ENCODE measurements at regions not wholly inside any gene's neighbourhood (a gene's known extent, or its start where the extent isn't known, plus 50 kb on each side); places are given as distances from the start of the nearest gene placed in this dataset.
A peak's percentile ranks its signal among the peaks of the same experiment; 100 is the strongest.

GRCh38 chr1:79186260-79186659 is 179.7 kb upstream of the ADGRL4 start:
- Histone ChIP-seq H3K4me3 (no peak overlapping the region), H3K4me1 (no peaks in the 10 kb centered on the region), H3K27me3 (no peaks in the 10 kb centered on the region), H3K9me3 (no peaks in the 10 kb centered on the region), H3K27ac (no peak overlapping the region), H3K36me3 (no peaks in the 10 kb centered on the region)
- DNase-seq (no peak), ATAC-seq (no peak)
- intact Hi-C loops (cut with DNase I) = no loop called here
- TF ChIP-seq, protein P1, sequence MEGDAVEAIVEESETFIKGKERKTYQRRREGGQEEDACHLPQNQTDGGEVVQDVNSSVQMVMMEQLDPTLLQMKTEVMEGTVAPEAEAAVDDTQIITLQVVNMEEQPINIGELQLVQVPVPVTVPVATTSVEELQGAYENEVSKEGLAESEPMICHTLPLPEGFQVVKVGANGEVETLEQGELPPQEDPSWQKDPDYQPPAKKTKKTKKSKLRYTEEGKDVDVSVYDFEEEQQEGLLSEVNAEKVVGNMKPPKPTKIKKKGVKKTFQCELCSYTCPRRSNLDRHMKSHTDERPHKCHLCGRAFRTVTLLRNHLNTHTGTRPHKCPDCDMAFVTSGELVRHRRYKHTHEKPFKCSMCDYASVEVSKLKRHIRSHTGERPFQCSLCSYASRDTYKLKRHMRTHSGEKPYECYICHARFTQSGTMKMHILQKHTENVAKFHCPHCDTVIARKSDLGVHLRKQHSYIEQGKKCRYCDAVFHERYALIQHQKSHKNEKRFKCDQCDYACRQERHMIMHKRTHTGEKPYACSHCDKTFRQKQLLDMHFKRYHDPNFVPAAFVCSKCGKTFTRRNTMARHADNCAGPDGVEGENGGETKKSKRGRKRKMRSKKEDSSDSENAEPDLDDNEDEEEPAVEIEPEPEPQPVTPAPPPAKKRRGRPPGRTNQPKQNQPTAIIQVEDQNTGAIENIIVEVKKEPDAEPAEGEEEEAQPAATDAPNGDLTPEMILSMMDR (IDR thresholded peaks at IDR 0.05) = no peak
- TF ChIP-seq POLR2A (IDR thresholded peaks at IDR 0.05) = no peak

GRCh38 chr1:79177844-79178243 is 171.3 kb upstream of the ADGRL4 start:
- 75% methylated on average over 1 of the region's 1 CpG for WGBS (ENCODE audit: insufficient coverage, low coverage, low lambda C conversion rate, missing lambda C conversion rate)
- H3K36me3 ChIP-seq = no peaks in the 10 kb centered on the region
- TF ChIP-seq POLR2A (IDR thresholded peaks at IDR 0.05) = no peak
- TF ChIP-seq, protein P1 (IDR thresholded peaks at IDR 0.05) = no peak
- H3K9me3 ChIP-seq = peaks cover 0 to 1% (median 0%) of the 10 kb centered on the region in 4 donors
- H3K4me1 ChIP-seq = no peaks in the 10 kb centered on the region
- no peaks in the 10 kb centered on the region for H3K27me3 ChIP-seq
- intact Hi-C loops (cut with DNase I) = no loop called here
- H3K4me3 ChIP-seq = no peak overlapping the region
- ATAC-seq (no peak), DNase-seq (no peak)
- no peak overlapping the region for H3K27ac ChIP-seq

GRCh38 chr1:79161077-79161476 is 154.5 kb upstream of the ADGRL4 start:
- ATAC-seq (peak in 1 of 4 donors; percentile 79), DNase-seq (no peak)
- no peak overlapping the region for H3K27ac ChIP-seq

GRCh38 chr1:79155991-79156390 is 149.5 kb upstream of the ADGRL4 start:
- Histone ChIP-seq H3K4me1 (no peaks in the 10 kb centered on the region), H3K4me3 (no peak overlapping the region), H3K27ac (no peak overlapping the region), H3K9me3 (no peaks in the 10 kb centered on the region), H3K36me3 (no peaks in the 10 kb centered on the region), H3K27me3 (no peaks in the 10 kb centered on the region)
- ATAC-seq = no peak
- no peak for TF ChIP-seq POLR2A (IDR thresholded peaks at IDR 0.05)
- TF ChIP-seq, protein P1 (IDR thresholded peaks at IDR 0.05) = no peak
- WGBS (ENCODE audit: insufficient coverage, low coverage, low lambda C conversion rate, missing lambda C conversion rate) = 47% methylated on average over 1 of the region's 1 CpG
- DNase-seq = no peak
- intact Hi-C loops (cut with DNase I) = no loop called here

More at GRCh38 chr1:79161077-79161476, 154.5 kb upstream of the ADGRL4 start:
- Histone ChIP-seq H3K27me3 (no peaks in the 10 kb centered on the region), H3K4me1 (no peaks in the 10 kb centered on the region), H3K4me3 (no peak overlapping the region), H3K9me3 (no peaks in the 10 kb centered on the region), H3K36me3 (no peaks in the 10 kb centered on the region)
- intact Hi-C loops (cut with DNase I) = no loop called here
- TF ChIP-seq, protein P1 (IDR thresholded peaks at IDR 0.05) = no peak
- no peak for TF ChIP-seq POLR2A (IDR thresholded peaks at IDR 0.05)

All from right lobe of liver (tissue), 6 donors.